HG03558 (cell line): ENCODE measurements at regions not wholly inside any gene's neighbourhood (a gene's known extent, or its start where the extent isn't known, plus 50 kb on each side); places are given as distances from the start of the nearest gene placed in this dataset.

Source experiments
- ATAC-seq: cut with Tn5 transposase; IDR thresholded peaks from one replicate; pipeline ENCODE4 v1.9.1; 2021; ENCODE audit warnings: moderate number of reproducible peaks; ENCODE audit not compliant: unreplicated experiment; ENCODE audit errors: extremely low read depth

DNA sequence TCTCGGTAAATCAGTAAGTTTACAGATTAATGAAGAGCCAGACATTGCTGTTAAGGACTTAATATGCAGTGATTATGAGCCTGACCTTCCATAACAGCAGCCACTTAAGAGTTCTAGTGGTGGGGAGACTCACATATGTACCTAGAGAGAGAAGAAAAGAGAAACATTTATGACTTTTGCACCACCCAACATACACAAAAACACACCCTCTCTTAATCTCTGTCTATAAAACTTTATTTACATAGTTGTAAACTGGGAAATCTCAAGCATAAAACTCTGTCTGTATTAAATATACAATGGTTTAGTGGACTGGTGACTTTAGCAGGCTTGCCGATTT lies 347.4 kb upstream of the ADGRL2 start:
- ATAC-seq = no peak

DNA sequence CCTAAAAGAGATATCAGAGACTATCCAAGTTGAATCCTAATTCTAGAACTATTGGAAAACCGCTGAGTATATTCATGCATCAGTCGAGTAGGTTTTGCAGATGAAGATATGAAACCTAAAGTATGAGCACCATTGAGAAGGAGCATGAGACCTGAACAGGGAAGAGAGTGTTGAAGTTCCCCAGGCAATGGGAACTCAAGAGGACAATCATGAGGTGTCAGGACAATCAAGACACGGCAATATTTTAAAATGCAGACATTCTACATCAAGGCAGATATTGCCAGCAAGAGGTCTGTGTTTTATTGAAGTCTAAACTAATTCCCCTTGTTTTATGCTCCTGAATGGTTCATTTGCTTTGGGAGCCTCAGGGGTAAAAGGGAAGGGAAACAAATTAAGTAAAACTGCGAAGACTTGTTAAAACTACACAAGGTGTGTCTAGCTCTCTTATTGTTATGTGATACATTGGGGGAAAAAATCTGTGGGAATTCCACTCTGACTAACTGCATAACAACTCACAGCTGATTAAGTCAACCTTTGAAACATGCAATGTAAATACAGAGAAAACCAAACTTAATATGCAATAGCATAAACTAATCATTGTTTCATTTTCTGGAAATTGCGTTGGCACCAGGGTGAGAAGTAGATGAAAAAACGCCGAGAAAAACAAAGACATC lies 347.9 kb upstream of the ADGRL2 start:
- ATAC-seq = no peak

DNA sequence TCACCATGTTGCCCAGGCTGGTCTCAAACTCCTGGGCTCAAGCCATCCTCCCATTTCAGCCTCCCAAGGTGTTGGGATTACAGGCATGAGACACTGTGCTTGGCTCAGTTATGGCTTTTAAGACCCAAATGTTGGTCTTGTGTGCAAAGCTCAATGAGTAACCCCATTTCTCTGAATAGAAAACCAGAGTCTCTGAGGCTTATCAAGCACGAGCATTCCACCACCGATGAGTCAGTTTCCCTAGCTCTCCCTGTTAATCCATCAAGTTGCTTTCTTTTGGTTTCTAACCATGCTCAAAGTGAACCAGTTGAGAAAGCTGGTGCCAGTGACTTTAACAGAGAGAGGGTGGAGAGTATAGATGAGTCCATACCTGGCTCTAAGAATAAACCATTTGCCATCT lies 350.9 kb upstream of the ADGRL2 start:
- no peak for ATAC-seq

DNA sequence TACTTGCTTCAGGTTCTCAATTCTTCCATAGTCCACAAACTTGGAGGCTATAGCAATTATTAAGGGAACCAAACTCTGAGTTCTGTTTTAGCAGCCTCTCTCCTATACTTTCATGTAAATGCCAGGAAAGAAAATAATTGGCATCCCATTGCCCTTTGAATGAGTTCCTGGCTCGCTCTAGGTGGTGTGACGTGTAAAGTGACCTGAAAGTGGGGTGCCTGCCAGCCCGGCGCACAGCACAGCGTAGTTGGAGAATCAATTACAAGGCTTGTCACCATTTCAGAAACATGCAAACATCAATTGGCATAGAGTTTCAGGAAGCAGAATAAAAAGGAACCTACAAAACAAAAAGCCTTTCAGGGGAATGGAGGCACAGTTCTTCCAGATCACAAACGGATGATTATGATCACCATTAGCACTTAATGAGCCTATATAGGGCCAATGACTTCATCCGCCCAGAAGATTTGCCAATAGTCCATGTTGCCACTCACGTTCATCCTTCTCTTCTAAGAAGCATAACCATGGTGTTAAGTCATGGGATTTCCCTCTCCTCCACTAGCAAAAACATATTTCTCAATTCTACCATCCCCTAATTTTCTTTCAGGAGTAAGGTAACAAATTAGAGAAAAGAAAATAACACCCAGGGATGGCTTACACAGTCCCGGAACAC lies 354.6 kb upstream of the ADGRL2 start:
- no peak for ATAC-seq

DNA sequence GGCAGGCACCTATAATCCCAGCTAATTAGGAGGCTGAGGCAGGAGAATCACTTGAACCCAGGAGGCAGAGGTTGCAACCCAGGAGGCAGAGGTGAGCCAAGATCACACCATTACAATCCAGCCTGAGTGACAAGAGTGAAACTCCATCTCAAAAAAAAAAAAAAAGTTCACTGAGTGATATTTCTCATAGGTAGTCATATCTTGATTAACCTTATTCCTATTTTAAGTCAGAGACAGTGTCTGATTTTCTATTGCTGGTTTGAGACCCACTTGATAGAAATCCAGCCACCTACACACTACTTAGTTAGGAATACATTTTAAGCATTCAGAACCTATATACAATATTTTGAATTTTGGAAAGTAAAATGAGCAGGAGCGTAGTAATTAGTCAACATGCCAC lies 357.4 kb upstream of the ADGRL2 start:
- ATAC-seq = no peak

DNA sequence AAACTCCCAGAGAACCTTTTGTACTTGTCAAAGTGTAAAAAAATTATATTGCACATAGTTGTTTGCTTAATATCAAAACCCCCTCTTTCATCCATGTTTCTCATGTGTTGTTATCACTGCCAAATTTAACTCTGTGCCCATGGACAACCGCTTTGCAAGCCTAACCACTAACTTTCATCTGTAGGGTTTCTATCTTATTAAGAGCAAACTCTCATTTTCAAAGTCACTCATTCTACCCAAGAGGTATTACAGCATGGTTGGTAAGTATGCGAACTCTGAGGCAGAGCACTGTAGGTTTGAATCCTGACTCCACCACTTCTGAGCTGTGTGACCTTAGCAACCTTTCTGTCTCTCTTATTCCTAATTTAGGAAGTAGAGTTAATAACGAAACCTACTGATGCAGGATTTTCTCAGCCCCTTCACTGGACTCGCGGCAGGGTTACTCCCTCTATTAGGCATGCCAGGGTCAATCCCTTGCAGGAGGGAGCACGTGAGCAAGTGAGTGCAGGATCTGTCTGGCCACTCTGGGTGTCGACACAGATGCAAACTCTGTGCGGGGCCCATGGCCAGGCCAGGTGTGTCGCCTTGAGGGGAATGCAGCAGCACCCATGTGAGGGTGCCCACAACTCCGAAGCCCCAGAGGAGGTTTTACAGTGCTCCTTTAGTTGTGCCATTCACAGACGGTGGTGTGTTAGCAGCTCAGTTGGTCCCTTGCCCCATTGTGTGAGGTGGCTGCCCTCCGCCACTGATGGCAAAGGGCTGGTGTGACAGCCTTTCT lies 361.5 kb upstream of the ADGRL2 start:
- no peak for ATAC-seq

DNA sequence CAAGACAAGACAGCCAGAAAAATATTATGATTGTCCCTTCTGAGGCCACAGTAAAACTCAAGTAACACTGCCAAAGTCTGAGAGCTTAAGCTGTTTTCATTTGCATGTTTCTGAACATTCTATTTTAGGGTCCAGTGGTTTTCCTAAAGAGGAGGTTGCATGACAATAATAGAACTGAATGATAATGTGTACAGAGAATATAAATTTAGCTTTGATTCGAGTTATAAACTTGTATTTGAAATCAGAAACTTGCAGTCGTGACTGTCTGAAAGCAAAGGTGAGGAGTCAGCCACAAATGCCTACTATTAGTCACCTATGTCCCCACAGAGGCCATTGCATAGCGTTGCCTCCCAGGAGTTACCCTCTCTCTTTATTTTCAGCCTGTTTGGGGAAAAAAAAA lies 363.1 kb upstream of the ADGRL2 start:
- ATAC-seq = peak; percentile 48

DNA sequence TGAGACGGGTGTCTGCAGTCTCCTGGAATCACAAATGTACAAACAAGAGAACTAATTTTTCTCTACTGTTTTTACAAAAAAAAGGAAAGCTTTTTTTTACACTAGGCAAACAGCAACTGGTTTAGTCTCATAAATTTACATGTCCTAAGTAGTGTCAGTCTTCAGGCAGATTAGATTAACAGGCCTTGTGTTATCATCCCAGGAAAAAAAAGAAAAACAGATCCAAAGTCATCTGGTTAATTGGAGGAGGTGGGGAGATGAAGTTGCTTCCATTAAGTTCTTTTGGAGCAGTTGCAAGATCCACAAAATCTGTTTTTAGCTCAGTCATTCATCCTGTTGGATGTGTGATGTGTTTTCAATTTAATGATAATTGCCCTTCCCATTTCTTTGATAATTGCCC lies 363.5 kb upstream of the ADGRL2 start:
- ATAC-seq = no peak

DNA sequence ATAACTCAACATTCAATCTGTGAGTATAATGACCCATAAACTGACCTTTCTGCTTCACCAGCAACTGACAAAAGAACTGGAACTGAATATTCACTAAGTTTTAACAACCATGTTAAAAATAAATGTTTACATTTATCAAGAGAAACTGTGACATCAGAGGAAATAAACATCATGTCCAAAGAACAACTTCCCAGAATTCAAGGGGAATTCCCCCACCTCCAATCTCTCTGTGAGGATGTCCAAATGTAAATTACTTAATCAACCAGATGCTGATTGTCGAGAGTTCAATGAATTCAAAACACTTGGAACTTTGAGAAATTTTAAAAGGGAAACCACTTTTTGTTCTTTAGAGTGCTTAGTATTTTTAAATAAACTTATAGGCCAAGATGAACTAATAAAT lies 365.6 kb upstream of the ADGRL2 start:
- no peak for ATAC-seq

DNA sequence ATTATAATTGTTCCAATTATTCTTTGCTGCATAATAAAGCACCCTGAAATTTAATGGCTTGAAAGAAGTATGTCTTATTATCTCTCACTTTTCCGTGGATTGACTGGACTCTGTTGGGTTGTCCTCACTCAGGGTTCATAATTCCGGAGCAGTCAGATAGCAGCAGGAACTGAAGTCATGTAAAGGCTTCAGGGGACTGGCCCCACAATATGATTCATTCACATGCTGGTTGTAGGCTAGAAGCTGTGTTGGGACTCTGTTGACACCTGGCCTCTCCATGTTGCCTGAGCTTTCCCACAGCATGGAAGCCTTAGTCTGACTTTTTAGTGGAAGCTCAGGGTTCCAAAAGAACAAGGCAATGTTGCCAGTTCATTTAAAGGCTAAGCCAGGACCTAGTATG lies 367.1 kb upstream of the ADGRL2 start:
- ATAC-seq = no peak

DNA sequence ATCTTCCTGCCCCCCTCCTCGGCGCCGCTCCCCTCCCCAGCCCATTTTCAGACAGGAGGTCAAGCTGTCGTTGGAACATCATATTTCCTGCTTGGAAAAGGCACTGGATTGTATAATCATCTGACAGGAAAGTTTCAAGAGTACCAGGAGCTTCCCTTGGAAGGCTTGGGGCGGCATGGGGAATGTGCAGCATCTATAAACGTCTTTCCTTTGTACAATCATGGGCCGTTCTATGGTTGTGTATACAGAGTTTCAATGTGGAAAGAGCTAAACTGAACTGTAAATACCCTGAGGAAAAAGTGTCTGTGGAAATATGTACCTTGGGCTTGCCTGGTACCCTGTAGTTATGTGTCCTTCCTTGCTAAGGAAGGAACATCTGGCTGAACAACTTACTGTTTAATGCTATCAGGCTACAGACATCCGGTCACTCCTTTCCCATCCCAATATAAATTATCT lies 368.1 kb upstream of the ADGRL2 start:
- ATAC-seq = no peak

DNA sequence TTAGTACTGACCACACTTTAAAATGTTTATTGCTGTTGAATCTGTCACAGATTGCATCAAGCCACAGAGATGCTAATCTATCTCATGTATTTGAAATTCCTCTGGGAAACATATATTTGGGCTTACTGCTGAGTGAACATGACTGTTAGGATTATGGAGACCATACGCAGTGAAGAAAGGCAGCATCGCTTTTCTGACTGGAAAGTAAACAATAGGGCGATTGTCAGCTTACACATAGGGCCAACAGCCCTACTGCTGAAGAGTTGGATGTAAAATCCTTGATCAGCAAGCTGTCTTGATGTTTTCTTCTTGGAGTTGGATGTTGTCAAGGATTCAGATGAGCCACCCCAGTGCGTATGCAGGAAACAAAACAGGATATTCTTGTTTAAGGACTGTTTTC lies 368.7 kb upstream of the ADGRL2 start:
- no peak for ATAC-seq

DNA sequence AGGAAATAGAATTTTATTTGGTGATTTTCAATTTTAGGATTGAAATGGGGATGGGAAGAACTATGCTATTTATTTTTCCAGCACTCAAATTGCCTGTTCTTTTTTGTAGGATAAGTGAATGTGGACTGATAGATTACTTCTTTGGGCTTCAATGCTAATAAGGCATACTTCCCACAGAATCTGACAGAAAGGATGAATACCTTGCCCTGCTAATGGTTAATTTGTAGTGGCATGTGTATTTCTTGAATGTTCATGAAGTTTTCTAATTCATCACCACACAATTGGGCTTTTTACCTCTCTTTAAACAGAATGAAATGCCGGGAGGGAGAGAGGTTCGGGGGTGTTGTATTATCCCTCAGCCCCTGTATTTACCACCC lies 369.1 kb upstream of the ADGRL2 start:
- ATAC-seq = no peak

DNA sequence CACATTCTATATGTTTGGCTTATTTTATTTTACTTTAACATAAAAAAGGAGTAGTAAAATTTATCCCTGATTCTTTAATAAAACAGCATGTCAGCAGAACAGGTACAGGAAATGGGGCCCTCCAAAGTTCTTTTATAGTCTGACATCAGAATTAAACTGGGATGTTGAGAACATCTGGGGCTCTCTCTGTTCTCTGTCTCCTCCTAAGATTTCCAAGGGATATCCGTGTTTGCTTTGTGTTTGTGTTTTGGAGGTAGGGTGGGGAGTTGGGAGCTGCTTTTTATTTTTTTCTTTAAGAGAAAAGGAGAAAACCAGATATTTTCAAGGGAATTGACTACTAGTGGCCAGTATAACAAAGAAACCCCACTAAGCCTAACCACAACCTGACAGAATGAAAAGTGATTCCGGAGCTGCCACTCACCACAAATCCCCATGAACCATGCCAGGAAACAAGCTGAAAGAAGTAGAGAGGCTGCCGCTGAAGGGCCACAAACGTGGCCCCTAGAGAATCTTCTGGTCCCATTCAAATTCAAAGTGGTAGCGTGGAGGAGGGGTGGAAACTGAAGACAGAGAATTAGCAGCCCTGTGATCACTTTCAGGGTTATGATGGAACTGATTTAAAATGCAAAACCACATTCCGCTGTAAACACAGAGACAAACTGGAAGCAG lies 369.6 kb upstream of the ADGRL2 start:
- ATAC-seq = no peak

DNA sequence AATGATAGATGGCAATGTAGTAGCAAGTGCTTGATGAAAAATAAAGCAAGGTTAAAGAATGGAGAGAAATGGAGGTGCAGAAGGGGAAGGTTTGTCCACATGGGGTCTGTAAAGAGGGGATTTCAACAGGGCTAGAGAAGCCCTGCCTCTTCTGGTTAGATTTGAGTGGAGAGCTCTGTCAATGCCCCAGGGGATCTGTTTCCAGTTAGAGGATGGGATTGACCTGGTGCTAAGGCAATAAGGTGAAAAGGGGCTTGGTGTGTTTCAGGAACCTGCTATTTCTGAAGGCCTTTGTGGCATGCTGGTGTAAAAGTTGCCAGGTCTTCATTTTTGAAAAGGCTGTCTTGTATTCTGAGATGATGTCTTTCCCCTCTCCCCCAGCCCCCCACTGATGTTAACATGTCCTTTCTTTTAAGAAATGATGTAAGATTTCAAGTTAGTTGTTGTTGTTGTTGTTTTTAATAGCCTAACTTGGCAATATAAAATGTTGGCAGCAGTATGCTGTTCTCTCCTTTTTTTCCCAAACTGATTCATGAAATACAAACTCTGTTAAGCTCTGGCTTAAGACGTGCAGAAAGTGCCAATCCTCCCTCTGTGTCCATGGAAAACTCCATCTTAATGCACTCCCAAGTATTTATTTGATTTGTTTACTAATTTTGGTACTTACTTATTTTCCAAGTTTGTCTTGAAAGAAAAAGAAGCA lies 370.3 kb upstream of the ADGRL2 start:
- no peak for ATAC-seq

DNA sequence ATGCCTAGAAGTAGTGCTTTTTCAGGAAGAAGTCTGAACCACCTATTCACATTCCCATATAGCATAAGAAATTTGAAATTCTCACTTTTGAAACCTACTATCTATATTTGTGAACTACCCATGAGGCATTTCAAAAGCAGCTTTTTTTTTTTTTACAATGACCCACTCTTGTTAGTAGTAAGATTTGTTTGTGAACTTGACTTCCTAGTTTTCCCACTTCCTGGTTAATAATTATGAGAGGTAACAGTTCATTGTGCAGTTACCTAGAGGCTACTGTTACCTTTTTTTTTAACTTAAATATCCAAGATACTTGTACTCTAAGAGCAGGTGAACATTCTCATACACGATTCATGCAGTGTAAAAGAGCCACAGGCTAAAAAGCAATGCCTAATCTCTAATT lies 371.7 kb upstream of the ADGRL2 start:
- ATAC-seq = peak; percentile 44

DNA sequence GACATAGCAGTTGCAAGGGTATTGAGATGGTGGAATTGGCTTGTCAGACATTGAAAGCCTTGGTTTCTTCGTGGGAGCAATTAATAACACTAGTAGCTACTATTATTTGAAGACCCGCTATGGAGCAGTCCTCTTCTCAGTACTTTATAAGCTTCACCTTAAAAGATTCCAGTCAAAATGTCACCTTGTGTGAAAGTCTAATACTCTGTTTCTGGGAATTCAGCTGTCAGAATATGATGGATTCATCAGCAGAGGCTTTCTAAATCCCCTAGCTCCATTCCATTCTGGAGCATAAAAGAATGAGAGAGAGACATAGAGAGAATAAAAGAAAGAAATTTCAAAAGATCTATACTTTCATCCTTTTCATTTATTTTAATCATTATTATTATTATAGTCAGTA lies 375.9 kb upstream of the ADGRL2 start:
- ATAC-seq = no peak

DNA sequence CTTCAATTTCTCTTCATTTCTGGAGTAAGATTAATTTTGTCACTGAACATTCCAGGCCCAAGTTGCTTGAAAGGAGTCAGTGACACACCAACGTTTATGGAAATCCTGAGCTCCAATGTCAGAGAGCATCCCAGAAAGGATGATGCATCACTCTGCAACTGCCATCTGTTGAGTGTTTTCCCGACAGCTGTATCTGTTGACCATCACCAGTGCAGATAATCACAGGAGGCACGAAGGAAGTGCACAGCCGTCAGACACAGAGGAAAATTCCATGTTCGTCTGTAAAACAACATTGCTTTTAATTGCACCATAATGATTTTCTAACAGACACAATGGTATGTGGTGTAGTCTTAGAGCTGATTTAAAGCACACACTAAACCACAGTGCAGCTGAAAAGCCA lies 376.7 kb upstream of the ADGRL2 start:
- no peak for ATAC-seq

DNA sequence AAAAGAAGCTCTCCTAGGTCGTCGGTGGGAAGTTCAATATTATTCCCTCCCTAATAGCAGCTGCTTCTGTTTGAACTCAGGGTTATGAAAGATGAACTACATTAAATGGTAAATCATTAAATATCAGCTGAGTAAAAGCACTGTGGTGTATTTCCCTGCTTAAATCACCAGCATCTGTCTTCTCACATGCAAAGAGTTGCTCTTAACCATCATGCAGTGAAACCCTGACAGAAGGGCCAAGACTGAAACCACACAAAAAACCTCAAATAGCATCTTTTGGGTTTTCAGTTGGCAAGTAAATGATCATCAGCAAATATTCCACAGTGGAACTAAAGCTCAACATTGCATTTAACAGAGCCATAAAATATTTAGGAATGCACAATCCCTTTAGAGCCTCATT lies 380.0 kb upstream of the ADGRL2 start:
- ATAC-seq = peak; percentile 66

DNA sequence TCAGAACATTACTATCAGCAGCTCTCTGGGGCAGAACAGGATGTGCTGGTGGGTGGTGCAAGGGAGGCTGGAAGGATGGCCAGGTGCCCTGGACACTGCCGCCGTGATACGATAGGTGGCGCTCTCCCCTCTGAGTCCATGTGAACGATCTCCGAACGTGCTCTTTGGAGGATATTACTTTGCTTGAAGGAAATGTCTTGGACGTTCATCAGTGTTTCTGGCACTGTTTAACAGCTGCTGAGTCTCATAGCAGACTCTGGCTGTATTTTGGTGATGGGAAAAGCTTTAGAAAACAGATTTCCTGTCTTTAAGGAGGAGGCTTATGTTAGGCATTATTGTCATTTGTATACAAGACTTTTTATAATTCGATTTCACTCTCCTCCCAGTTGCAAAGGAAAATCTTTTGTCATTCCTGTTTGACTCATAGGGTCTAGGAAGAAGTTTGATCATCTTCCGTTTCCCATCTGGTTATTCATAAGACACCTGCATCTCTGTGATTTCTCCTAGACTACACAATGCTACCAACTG lies 386.2 kb upstream of the ADGRL2 start:
- no peak for ATAC-seq
